Neural crest cell (in vitro differentiated cells): ENCODE measurements at regions not wholly inside any gene's neighbourhood (a gene's known extent, or its start where the extent isn't known, plus 50 kb on each side); places are given as distances from the start of the nearest gene placed in this dataset.
A peak's percentile ranks its signal among the peaks of the same experiment; 100 is the strongest.

Source experiments
- DNase-seq: peaks from one replicate; pipeline ENCODE4 v3.0.0; 2021; ENCODE audit warnings: low read depth, mixed read lengths, low spot score
- H3K27ac Mint-ChIP-seq: one replicate; pipeline ENCODE4 v1.8.0; 2021; ENCODE audit warnings: mild to moderate bottlenecking, mixed read lengths; ENCODE audit not compliant: unreplicated experiment
- H3K27me3 Mint-ChIP-seq: 2 replicates; pipeline ENCODE4 v1.8.0; 2021; ENCODE audit warnings: low read depth, mild to moderate bottlenecking, mixed read lengths
- H3K36me3 Mint-ChIP-seq: 2 replicates; pipeline ENCODE4 v1.8.0; 2021; ENCODE audit warnings: low read depth, mild to moderate bottlenecking, mixed read lengths
- H3K4me1 Mint-ChIP-seq: 2 replicates; pipeline ENCODE4 v1.8.0; 2021; ENCODE audit warnings: mixed read lengths
- H3K4me3 Mint-ChIP-seq: one replicate; pipeline ENCODE4 v1.8.0; 2021; ENCODE audit warnings: mild to moderate bottlenecking, mixed read lengths
- H3K9me3 Mint-ChIP-seq: 2 replicates; pipeline ENCODE4 v1.8.0; 2021; ENCODE audit warnings: mixed read lengths
- CTCF ChIP-seq: fragments of 200-600 bp; sonication (generic); conservative IDR thresholded peaks from 2 replicates; pipeline ENCODE4 v1.5.0; 2021; ENCODE audit warnings: antibody characterized with exemption, mild to moderate bottlenecking

GRCh38 chr16:26665166-26665939, 401.4 kb upstream of the C16orf82 start:
- no peak overlapping the region for H3K27ac Mint-ChIP-seq
- H3K36me3 Mint-ChIP-seq, result no peaks in the 10 kb centered on the region
- no peaks in the 10 kb centered on the region for H3K9me3 Mint-ChIP-seq
- H3K4me3 Mint-ChIP-seq, result no peak overlapping the region
- H3K27me3 Mint-ChIP-seq, result peaks cover 3% of the 10 kb centered on the region
- H3K4me1 Mint-ChIP-seq, result peaks cover 20% of the 10 kb centered on the region
- no peak for DNase-seq
- TF ChIP-seq CTCF, result no peak

- H3K9me3 Mint-ChIP-seq, result no peaks in the 10 kb centered on the region
Measured at GRCh38 chr16:26666486-26666885, 400.2 kb upstream of the C16orf82 start.

GRCh38 chr16:26667307-26667706, 399.4 kb upstream of the C16orf82 start:
- no peaks in the 10 kb centered on the region for H3K36me3 Mint-ChIP-seq
- H3K4me1 Mint-ChIP-seq, result peaks cover 29% of the 10 kb centered on the region
- H3K27ac Mint-ChIP-seq, result no peak overlapping the region
- H3K27me3 Mint-ChIP-seq, result peaks cover 3% of the 10 kb centered on the region
- no peak for DNase-seq
- H3K9me3 Mint-ChIP-seq, result no peaks in the 10 kb centered on the region
- TF ChIP-seq CTCF, result no peak
- no peak overlapping the region for H3K4me3 Mint-ChIP-seq

More at GRCh38 chr16:26666486-26666885, 400.2 kb upstream of the C16orf82 start:
- no peak for TF ChIP-seq CTCF
- peaks cover 3% of the 10 kb centered on the region for H3K27me3 Mint-ChIP-seq
- no peaks in the 10 kb centered on the region for H3K36me3 Mint-ChIP-seq
- no peak overlapping the region for H3K27ac Mint-ChIP-seq
- H3K4me3 Mint-ChIP-seq, result no peak overlapping the region
- H3K4me1 Mint-ChIP-seq, result peaks cover 21% of the 10 kb centered on the region
- DNase-seq, result no peak

- Mint-ChIP-seq H3K36me3 (no peaks in the 10 kb centered on the region), H3K27me3 (peaks cover 3% of the 10 kb centered on the region), H3K27ac (no peak overlapping the region), H3K4me1 (peaks cover 31% of the 10 kb centered on the region), H3K4me3 (no peak overlapping the region), H3K9me3 (no peaks in the 10 kb centered on the region)
- TF ChIP-seq CTCF, result no peak
- no peak for DNase-seq
Measured at GRCh38 chr16:26668026-26668425, 398.7 kb upstream of the C16orf82 start.

- peaks cover 21% of the 10 kb centered on the region for H3K4me1 Mint-ChIP-seq
Measured at GRCh38 chr16:26672206-26672605, 394.5 kb upstream of the C16orf82 start.

More at GRCh38 chr16:26672206-26672605, 394.5 kb upstream of the C16orf82 start:
- no peaks in the 10 kb centered on the region for H3K27me3 Mint-ChIP-seq
- H3K4me3 Mint-ChIP-seq, result no peak overlapping the region
- DNase-seq, result no peak
- TF ChIP-seq CTCF, result no peak
- H3K9me3 Mint-ChIP-seq, result no peaks in the 10 kb centered on the region
- H3K27ac Mint-ChIP-seq, result peak overlapping the region; percentile 17
- H3K36me3 Mint-ChIP-seq, result no peaks in the 10 kb centered on the region
